ENCODE measurements at regions not wholly inside any gene's neighbourhood (a gene's known extent, or its start where the extent isn't known, plus 50 kb on each side); places are given as distances from the start of the nearest gene placed in this dataset.
A peak's percentile ranks its signal among the peaks of the same experiment; 100 is the strongest.
"Not testable (repeated sequence)": the region's sequence is repeated elsewhere in the genome, so short reads cannot be mapped to it uniquely, and the experiment has no call there.

- DNase-seq (ENCODE audit: low read depth in 4 of 4, low spot score in 1 of 4), result no peak
Observed at GRCh38 chr1:38612951-38613350, 246.6 kb downstream of the RRAGC start.

GRCh38 chr1:38611664-38612211 lies 247.8 kb downstream of the RRAGC start:
- DNase-seq (ENCODE audit: low read depth in 4 of 4, low spot score in 1 of 4), result no peak

- DNase-seq (ENCODE audit: low read depth in 4 of 4, low spot score in 1 of 4), result no peak
Observed at GRCh38 chr1:38609166-38610025, 250.2 kb downstream of the RRAGC start.

GRCh38 chr1:38608202-38608864 lies 251.2 kb downstream of the RRAGC start:
- no peak for DNase-seq (ENCODE audit: low read depth in 4 of 4, low spot score in 1 of 4)

- DNase-seq (ENCODE audit: low read depth in 4 of 4, low spot score in 1 of 4), result no peak
Observed at GRCh38 chr1:38607526-38607925, 252.0 kb downstream of the RRAGC start.

GRCh38 chr1:38605063-38605462 lies 254.5 kb downstream of the RRAGC start:
- no peak for DNase-seq (ENCODE audit: low read depth in 4 of 4, low spot score in 1 of 4)

- no peak for DNase-seq (ENCODE audit: low read depth in 4 of 4, low spot score in 1 of 4)
Observed at GRCh38 chr1:38603907-38604306, 255.7 kb downstream of the RRAGC start.

- no peak for DNase-seq (ENCODE audit: low read depth in 4 of 4, low spot score in 1 of 4)
Observed at GRCh38 chr1:38600905-38601304, 258.7 kb downstream of the RRAGC start.

GRCh38 chr1:38600286-38600685 lies 259.3 kb downstream of the RRAGC start:
- DNase-seq (ENCODE audit: low read depth in 4 of 4, low spot score in 1 of 4), result no peak

GRCh38 chr1:38598118-38598517 lies 261.5 kb downstream of the RRAGC start:
- DNase-seq (ENCODE audit: low read depth in 4 of 4, low spot score in 1 of 4), result no peak

GRCh38 chr1:38589036-38589435 lies 270.5 kb downstream of the RRAGC start:
- no peak for DNase-seq (ENCODE audit: low read depth in 4 of 4, low spot score in 1 of 4)

- DNase-seq (ENCODE audit: low read depth in 4 of 4, low spot score in 1 of 4), result no peak
Observed at GRCh38 chr1:38587766-38588165, 271.8 kb downstream of the RRAGC start.

GRCh38 chr1:38586993-38587646 lies 272.5 kb downstream of the RRAGC start:
- peak; percentile 16 to 42 (median 38) for DNase-seq (ENCODE audit: low read depth in 4 of 4, low spot score in 1 of 4)

GRCh38 chr1:38585971-38586370 lies 273.6 kb downstream of the RRAGC start:
- DNase-seq (ENCODE audit: low read depth in 4 of 4, low spot score in 1 of 4), result no peak

- DNase-seq (ENCODE audit: low read depth in 4 of 4, low spot score in 1 of 4), result no peak
Observed at GRCh38 chr1:38585460-38585859, 274.1 kb downstream of the RRAGC start.

- no peak for DNase-seq (ENCODE audit: low read depth in 4 of 4, low spot score in 1 of 4)
Observed at GRCh38 chr1:38584448-38585355, 274.9 kb downstream of the RRAGC start.

- not testable (repeated sequence) for DNase-seq (ENCODE audit: low read depth in 4 of 4, low spot score in 1 of 4)
Observed at GRCh38 chr1:38583287-38583686, 276.3 kb downstream of the RRAGC start.

- DNase-seq (ENCODE audit: low read depth in 4 of 4, low spot score in 1 of 4), result no peak
Observed at GRCh38 chr1:38581396-38581795, 278.2 kb downstream of the RRAGC start.

GRCh38 chr1:38580594-38580993 lies 279.0 kb downstream of the RRAGC start:
- DNase-seq (ENCODE audit: low read depth in 4 of 4, low spot score in 1 of 4), result no peak

GRCh38 chr1:38579056-38579455 lies 280.5 kb downstream of the RRAGC start:
- DNase-seq (ENCODE audit: low read depth in 4 of 4, low spot score in 1 of 4), result no peak

Measured in stimulated activated CD4-positive, alpha-beta T cell treated with anti-CD3 and anti-CD28 coated beads, Interleukin-1b, Interleukin-23, amount 100 ng/mL, for 24 hours (primary cell).